ENCODE measurements at regions not wholly inside any gene's neighbourhood (a gene's known extent, or its start where the extent isn't known, plus 50 kb on each side); places are given as distances from the start of the nearest gene placed in this dataset.

DNA sequence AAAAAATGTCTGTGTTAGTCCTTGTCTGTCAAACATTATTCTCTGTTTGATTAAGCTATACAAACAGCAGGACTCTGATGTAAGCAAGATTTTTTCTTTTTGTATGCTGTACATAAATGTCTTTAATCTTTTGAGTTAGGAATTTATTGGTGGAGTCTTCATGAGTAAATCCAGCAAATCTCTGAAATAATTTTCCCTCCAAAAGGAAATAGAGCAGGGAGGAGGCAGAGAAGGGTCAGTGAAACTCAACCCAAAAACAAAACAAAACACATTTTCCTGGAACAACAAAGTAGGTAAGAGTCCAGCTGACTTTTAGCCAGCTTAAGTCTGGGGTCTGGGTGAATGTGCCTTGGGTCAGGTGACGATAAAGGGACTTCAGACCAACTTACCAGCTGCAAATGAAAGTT is 113.7 kb downstream of the FOXA2 start:
- in situ Hi-C loops (cut with HindIII; ENCODE audit: low sequenced_read_pairs), result no loop called here

DNA sequence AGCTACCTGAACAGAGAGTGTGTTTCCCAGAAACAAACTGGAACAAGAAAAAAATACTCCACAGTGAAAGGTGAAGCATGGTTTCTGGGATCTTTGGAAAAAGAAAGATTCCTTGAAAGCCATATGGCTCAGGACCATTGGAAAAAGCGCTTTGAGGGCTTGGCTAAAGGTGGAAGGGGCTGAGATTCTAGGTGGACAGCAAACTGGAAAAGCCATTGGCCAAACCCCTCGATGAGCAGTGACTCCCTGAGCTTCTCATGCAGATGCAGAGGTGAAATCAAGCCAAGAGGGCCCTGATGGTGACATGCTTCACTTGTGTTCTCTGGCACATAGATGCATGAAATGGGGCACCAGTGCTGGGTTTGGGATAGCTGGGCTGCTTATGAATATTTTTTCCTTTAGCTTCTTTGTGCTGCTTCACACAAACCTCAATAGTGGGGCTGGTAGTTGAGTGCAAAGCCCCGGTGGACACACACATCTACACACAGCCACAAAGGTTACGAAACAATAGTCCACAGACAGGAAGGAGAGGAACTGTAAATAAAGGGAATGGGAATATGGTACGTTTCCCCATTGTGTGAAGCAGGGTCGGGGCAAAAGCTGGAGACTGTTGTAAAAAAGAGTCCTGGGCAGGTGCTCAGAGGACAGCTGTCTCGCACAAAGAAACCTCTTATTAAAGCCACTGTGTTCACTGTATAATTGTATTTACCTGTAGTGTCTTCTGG is 117.8 kb downstream of the FOXA2 start:
- in situ Hi-C loops (cut with HindIII; ENCODE audit: low sequenced_read_pairs), result no loop called here

DNA sequence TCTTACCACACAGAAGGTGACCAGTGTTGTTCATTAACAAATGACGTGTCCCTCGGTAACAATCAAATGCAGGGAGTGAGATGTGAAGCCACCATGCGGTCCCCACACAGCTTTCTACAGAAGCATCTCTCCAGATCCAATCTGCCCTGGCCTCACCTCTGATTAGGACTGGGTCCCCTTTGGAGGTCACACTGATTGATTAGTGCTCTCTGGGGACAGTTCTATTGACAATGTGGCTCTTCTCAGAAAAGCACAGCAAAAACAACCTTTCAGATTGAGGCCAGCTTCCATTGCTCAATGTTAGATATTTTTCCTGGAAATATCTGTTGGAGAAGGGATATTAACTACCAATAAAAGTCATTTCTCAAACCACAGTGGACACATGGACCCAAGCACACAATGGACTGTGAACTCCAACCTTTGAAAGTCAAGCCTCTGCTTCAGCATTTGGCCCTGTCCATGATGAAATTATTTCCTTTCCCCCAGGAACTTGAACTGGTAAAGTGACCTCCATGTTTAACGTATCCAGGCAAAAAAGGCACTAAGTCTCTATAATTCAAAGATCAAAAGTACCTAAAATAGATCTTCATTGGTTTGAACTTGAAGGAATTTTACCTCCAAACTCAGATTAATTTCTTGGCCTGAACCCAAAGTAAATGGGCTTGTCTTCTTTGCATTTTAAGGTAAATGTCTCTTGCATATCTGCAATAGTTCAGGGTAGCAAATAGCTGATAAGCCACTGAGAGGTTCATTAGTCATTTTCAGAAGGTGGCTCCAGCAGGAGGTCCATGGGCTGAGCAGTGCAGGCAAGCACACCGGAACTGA is 118.5 kb downstream of the FOXA2 start:
- in situ Hi-C loops (cut with HindIII; ENCODE audit: low sequenced_read_pairs), result no loop called here

DNA sequence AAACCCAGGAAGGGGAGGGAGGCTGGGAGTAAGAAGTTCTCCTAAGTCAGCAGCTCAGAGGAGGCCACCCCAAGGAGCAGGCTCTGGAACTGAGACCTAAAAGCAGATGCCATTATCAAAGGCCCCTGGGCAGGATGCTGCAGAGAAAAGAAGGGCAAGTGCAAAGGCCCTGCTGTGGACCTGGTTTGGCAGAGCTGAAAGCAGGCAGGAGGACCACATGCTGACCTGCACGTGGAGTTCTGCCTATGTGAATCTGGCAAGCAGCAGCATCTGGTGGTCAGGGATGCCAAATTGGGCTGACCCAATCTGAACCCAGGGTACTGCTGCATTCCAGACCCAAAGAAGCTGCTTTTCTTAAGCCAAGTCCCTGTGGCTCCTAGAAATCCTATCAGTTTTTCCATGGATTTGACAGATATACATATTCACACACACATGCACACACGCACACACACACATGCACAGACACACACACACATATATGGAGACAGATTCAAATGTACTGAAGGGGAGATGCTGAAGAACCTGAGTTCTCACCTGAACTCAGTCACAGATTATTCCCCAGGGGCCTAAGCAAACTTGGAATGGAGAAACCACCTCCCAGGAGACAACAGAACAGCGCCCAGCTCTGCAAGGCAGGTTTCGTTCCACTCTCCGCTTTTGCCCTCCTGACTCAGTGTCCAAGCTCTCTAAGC is 119.9 kb downstream of the FOXA2 start:
- in situ Hi-C loops (cut with HindIII; ENCODE audit: low sequenced_read_pairs), result no loop called here

DNA sequence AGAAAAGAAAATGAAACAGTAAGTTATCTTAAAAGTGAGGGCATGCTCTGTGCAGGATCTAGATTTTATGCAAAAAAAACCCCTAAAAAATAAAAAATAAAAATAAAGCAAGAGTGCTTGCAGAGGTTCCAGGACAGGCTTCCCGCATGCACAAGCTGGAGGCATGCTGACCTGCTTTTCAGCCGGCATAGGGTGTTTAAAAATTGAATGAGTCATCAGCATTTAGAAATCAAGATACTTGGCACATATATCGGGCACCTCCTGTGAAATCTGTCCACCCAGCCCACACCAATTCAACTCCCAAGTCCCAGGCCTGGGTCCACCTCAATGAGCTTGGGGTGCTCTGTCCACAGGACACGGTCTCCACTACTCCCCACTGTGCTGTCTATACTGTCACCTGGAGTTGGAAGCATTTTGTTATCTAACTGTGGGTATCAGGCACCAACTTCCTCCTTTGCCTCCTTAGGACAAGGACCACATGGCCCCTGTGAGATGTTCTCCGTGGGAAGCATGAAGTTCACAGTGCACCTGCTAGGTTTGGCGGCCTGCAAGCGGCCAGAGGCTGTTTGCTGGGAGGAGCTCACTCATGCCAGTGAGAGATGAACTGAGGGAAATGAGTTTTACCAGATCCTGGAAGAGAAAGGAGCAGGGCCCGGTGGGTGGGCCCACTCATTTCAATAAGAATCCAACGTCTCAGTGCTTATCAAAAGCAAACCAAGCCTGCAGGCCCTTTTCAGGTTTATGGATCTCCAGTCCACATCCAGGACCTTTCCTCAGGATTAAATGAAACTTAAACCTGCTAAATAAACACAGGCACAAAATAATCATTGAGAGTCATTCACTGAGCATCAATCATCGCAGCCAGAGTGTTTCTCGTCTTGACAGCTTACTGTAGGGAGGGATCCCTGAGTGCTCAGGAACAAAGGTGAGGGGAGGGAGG is 121.1 kb downstream of the FOXA2 start:
- in situ Hi-C loops (cut with HindIII; ENCODE audit: low sequenced_read_pairs), result no loop called here

DNA sequence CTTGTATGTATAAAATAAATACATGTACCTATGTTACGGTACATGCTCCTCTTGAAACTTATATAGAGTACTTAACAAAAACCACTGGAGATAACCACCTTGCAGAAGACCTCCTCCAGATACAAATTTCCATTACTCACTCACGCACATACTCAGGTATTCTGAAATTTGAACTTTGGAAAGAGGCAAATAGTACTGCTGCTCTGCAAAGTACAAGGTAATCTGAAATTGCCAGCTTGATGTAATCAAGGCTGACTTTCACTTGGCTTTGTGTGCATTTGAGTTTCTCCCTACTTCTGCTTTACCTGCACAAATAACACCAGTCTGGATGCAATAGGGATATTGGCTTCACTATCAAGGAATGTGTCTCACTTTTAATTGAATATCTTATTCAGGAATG is 123.6 kb downstream of the FOXA2 start:
- in situ Hi-C loops (cut with HindIII; ENCODE audit: low sequenced_read_pairs), result no loop called here

DNA sequence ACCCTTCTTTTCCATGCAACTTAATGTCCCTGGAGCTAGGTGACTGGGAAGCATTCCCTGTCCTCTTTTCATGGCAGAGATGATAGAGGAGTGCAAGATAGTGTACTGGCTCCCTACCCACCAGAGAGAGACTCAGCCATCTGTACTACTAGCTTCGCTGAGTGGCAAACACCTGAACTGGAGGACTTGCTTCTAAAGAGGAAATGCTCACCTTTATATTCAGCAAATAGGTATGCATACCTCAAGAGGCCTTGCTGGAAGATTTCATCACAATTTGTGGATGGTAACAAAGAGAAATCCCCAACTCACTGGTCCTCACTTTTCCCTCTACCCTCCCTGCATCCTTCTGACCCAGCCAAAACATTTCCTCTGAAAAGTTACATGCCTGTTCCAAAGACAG is 124.1 kb downstream of the FOXA2 start:
- in situ Hi-C loops (cut with HindIII; ENCODE audit: low sequenced_read_pairs), result no loop called here

DNA sequence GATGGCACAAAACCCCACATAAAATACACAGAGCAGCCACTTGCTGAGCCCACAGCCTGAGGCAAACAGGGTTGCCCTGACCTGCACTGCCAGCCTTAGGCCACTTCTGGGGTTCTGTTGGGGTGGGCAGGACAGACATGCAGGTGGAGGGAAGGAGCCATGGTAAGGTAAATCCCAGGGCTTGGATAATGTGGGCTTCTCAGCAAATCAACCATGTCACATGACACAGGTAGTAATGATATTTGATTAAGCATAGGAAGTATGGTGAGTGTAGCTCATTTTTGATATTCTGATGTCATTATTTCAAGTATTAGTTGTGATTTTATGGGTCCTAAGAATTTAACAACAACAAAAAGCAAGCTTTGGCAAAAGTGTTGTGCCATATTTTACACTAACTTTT is 124.6 kb downstream of the FOXA2 start:
- in situ Hi-C loops (cut with HindIII; ENCODE audit: low sequenced_read_pairs), result no loop called here

DNA sequence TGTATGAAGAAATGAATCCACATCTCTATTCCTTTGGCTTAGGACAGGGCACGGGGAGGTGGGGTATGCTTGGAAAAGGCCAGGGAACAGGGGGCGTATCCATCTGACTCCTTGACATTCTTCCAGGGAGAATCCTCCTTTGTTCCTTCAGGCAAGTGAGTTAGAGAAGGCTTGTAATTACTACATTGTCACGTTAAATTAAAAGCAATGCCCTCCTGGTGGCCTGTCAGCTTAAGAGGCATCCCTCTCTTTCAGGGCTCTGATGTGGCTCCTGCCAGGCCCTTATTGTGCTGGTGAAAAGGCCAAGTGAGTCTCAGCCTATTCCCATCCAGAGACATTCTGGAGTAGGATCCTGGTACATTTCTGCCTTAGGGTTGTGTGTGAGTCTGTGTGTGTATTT is 128.3 kb downstream of the FOXA2 start:
- in situ Hi-C loops (cut with HindIII; ENCODE audit: low sequenced_read_pairs), result no loop called here

DNA sequence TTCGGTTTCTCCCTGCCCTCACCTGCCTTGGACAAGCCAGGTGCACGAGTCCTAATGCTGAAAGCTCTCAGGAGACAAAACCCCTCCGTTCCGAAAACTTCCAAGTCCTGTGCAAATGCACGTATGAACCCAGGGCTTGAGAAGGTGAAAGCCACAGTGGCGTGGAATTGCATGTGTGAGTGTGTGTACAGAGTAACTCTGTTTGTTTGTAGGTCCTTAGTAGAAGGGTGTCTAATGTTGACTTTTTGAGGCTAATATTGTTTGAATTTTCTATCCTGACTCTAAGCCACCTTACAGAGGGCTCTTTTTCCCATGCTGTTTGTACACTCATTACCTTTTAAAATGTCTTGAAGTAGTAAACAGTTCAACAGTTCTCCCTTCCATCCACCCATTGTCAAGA is 129.1 kb downstream of the FOXA2 start:
- in situ Hi-C loops (cut with HindIII; ENCODE audit: low sequenced_read_pairs), result no loop called here

DNA sequence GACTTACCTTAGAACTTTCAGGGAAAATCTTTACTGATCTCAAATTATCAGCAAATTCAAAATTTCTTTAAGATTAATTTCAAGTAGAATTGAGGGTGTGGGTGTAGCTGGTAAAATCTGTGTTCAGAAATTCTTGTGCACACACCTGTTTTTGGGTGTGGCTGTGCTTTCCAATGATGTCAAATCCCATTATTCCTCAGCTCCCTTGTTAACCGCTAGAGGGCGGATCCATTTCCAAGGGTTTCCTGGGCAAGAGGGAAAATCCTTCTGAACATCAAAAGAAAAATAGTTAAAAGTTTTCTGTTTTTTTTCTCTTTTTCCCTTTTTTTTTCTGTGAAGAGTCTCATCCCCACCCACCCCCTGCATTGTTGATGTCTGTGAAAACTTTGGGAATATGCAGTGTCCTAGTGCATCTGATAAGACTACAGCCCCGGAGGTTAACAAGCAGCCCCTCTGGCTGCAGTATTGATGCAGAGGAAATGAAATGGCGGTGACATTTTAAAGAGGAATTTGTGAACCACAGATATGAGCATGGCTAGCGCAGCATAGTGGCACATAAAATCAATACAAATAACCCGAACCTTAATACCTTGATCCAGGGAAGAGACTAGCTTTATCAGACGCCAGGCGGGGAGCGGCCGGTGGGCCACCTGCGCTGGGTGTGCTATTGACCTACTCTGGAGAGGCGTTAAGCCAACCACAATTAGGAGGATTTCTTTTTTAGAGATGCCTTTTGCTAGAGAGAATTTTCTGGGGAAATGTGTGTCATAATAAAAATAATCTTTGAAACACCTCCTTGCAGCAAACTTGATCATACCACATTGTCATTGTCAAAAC is 130.9 kb downstream of the FOXA2 start:
- in situ Hi-C loops (cut with HindIII; ENCODE audit: low sequenced_read_pairs), result no loop called here

DNA sequence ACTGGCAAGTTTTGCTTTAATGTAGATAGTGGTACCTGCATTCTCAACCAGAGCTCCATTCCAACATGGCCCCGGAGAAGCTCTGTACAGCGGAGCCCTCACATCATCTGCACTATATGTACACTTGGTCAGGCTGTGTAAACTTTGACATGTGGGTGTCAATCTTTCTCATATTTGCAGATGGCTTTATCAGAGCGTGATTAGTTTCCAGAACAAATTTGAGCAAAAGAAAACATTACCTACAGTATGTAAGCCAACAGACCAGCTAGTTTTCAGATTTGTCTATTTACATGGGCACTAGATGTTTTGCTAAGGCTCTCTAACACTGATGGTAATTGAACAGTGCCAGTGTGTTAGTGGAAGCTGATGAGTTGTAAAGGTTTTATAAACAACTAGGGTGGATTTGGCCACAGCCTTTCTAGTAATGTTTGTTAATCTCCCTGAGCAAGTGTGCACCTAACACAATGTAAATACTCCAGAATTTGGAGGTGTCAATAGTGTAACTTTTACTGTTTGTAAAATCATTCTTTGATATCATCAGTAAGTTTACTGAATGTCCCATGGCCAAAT is 131.8 kb downstream of the FOXA2 start:
- in situ Hi-C loops (cut with HindIII; ENCODE audit: low sequenced_read_pairs), result no loop called here

DNA sequence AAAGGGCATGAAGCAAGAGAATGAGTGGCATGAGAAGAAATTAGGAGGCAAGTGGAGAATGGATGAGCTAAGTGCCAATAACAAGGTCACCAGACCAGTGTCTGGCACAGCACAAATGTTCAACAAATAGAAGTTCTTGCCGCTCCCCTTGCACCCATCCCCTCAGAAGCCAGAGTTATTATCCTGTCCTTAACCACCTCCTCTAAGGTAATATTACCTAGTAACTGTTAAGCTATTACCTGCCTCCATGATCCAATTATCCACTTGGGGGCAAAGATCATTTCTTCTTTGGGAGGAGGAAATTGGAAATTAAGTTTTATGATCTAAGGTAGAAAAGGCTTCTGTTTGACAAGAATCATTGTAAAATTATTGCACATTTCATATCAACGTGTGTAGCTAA is 133.8 kb downstream of the FOXA2 start:
- in situ Hi-C loops (cut with HindIII; ENCODE audit: low sequenced_read_pairs), result no loop called here

DNA sequence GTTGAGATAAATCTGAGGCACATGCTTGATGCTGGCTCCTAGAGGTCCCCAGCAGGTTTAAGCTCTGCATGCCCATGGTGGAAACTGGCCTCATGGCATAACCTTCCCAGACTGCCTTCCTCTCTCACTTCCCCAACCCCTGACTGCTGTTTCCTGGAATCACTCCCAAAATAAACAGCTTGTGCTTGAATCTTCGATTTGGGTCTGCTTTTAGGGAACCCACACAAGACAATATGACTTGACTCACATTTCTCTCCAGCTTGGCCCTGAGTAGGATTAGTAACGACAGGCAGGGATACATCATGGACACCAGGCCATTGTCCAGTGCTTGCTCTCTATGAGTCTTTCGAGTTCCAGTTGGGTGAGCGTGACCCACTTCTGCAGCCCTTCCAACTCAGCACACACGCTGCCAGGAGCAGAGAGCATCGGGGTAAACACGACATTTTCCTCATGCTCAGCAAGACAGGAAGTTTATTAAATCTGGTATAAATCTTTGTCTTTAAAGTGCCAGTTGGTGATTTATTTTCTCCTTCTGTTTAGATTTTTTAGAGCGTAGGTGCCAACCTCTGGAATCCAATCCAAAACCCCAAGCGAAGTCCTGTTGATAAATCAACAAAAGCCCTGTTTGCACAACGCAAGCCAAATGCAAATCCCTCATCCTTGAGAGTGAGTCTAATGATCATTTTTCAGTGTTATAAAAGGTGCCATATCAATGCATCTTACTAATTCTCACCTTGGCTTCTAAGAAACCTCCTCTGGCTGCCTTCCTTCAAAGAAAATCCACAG is 135.0 kb downstream of the FOXA2 start:
- in situ Hi-C loops (cut with HindIII; ENCODE audit: low sequenced_read_pairs), result no loop called here

DNA sequence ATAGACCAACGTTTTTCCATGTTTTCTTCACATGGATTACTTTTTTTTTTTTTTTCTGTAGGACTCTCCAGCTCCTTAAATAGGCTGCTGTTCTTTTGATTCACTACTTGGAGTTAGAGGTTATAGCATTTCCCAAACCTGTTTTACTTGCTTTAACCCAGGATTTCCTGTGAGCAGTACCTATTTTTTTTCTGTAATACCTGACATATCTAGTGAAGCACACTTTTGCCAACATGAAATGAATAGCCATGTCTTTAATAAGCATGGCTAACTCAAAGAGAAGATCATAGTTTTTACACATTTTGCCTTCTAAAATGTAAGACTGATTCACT is 137.0 kb downstream of the FOXA2 start:
- in situ Hi-C loops (cut with HindIII; ENCODE audit: low sequenced_read_pairs), result no loop called here

DNA sequence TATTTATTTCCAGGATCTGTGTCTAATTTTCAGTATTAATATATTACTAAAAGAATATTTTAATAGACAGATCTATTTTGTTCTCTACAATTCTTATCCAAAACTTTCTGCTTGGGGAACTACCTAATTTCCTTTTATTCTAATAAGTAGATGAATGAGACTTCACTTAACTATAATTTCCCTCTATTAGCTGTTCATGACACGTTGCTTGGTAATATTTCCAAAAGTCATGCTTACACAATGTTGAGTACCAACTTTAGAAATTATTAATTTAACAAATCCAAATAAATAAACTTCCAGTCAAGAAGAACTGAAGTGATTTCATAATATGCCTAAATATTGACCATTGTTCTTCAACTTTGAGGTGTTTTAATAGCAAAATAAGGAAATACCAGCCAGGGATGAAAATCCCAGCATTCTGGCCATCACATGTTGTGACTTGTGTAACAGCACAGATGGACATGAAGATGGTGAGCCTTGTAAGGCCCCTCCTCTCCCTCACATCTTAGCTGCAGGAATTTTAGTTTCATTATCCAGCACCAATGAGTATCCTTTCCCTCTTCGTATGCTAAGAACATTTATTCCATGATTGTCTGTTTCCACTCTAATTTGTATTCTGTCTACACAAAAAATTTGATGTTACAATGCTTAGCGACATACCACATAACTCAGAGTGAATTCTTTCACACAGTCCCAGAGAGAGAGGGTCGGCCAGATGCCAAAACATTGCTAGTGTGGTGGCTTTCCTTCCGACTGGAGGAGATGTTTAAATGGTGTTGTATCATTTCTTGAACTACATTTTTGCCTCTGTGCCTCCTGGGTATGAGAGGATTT is 137.5 kb downstream of the FOXA2 start:
- in situ Hi-C loops (cut with HindIII; ENCODE audit: low sequenced_read_pairs), result no loop called here

DNA sequence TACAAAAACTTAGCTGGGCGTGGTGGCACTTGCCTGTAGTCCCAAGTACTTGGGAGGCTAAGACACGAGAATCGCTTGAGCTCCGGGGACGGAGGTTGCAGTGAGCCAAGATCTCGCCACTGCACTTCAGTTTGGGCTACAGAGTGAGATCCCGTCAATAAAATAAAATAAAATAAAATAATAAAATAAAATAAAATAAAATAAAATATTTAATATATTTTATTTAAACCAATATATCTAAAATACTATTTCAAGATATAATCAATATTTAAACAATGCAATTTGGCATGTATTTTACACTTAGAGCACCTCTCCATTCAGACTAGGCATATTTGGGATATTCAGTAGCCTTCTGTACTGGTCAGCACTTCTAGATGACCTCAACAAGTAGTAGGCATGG is 142.1 kb downstream of the FOXA2 start:
- in situ Hi-C loops (cut with HindIII; ENCODE audit: low sequenced_read_pairs), result no loop called here

DNA sequence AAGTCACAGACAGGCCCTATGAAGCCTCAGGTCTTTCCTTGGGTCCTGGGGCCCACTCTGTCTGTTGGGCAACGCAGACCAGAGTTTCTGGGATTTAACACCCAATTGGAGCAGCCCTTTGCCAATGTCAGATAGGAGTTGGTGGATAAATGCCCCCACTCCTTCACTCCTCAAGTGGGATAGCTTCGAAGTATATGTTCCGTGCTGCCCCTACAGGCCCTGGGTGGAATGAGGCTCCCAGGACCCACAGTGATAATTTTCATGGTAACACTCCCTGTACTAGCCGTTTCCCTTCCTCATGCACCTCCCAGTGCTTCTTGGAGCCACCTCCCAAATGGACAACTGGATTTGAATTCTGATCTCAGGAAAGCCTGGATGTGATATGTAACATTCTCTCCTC is 145.4 kb downstream of the FOXA2 start:
- in situ Hi-C loops (cut with HindIII; ENCODE audit: low sequenced_read_pairs), result no loop called here

Measured in endothelial cell of hepatic sinusoid (primary cell).